ENCODE measurements at regions not wholly inside any gene's neighbourhood (a gene's known extent, or its start where the extent isn't known, plus 50 kb on each side); places are given as distances from the start of the nearest gene placed in this dataset.

DNA sequence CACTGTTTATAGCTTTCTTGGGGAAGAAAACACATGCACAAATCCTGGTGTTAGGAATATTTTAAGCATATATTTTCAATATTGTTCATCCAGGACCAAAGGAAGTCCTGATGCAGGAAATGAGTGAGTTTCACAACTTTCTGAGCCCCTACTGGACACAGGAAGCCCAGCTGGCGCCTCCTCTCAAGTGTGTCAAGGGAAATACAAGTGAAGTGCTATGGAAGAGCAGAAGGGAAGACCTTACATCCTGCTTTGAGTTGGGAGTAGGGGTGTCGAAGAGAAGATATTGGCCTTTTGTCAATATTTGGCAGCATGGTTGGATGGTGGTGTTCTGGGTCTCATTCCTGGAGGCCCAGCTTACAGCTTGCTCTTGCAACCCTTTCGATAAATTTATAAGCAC is 66.1 kb upstream of the ZDHHC17 start:
- no peaks in the 10 kb centered on the region for H3K36me3 ChIP-seq (replicated peaks in 1 of 2; ENCODE audit: control insufficient read depth in 1 of 2, insufficient read depth in 2 of 2, low read length in 2 of 2)
- H2AFZ ChIP-seq (ENCODE audit: insufficient read depth, low read depth, low read length, poor library complexity, severe bottlenecking) = no peak overlapping the region
- intact Hi-C loops (cut with micrococcal nuclease) = no loop called here
- H4K20me1 ChIP-seq (ENCODE audit: insufficient read depth, low read length) = no peaks in the 10 kb centered on the region
- H3K9ac ChIP-seq (ENCODE audit: insufficient read depth, low read length, poor library complexity, severe bottlenecking) = no peak overlapping the region
- WGBS (ENCODE audit: insufficient coverage) = 40% methylated on average over 2 of the region's 3 CpGs
- Mint-ChIP-seq H3K27me3 (ENCODE audit: low read depth in 3 of 3) (no peaks in the 10 kb centered on the region), H3K36me3 (no peaks in the 10 kb centered on the region), H3K9me3 (peaks cover 0 to 2% (median 0%) of the 10 kb centered on the region in 7 donors), H3K4me1 (peaks cover 4% of the 10 kb centered on the region), H3K4me3 (no peak overlapping the region), H3K27ac (no peak overlapping the region)
- TF ChIP-seq, protein P1, sequence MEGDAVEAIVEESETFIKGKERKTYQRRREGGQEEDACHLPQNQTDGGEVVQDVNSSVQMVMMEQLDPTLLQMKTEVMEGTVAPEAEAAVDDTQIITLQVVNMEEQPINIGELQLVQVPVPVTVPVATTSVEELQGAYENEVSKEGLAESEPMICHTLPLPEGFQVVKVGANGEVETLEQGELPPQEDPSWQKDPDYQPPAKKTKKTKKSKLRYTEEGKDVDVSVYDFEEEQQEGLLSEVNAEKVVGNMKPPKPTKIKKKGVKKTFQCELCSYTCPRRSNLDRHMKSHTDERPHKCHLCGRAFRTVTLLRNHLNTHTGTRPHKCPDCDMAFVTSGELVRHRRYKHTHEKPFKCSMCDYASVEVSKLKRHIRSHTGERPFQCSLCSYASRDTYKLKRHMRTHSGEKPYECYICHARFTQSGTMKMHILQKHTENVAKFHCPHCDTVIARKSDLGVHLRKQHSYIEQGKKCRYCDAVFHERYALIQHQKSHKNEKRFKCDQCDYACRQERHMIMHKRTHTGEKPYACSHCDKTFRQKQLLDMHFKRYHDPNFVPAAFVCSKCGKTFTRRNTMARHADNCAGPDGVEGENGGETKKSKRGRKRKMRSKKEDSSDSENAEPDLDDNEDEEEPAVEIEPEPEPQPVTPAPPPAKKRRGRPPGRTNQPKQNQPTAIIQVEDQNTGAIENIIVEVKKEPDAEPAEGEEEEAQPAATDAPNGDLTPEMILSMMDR (IDR thresholded peaks at IDR 0.05) = no peak
- H3K79me2 ChIP-seq (ENCODE audit: insufficient read depth, low read length) = no peaks in the 10 kb centered on the region
- no peak overlapping the region for H3K4me3 ChIP-seq (replicated peaks in 1 of 3; ENCODE audit: low read depth in 2 of 3, low read length in 3 of 3)
- no peak overlapping the region for H3K27ac ChIP-seq (ENCODE audit: low read depth in 1 of 2, low read length in 2 of 2)
- DNase-seq = no peak
- H3K4me1 ChIP-seq (ENCODE audit: control insufficient read depth in 1 of 2, insufficient read depth in 2 of 2, low read length in 2 of 2) = peaks cover 0 to under 1% of the 10 kb centered on the region in 2 donors
- no peaks in the 10 kb centered on the region for H3K9me3 ChIP-seq (replicated peaks in 1 of 2; ENCODE audit: control insufficient read depth in 1 of 2, insufficient read depth in 1 of 2, low read length in 2 of 2)
- no peak overlapping the region for H3K4me2 ChIP-seq (replicated peaks; ENCODE audit: extremely low read depth, low read length, poor library complexity, severe bottlenecking)
- no peaks in the 10 kb centered on the region for H3K27me3 ChIP-seq (ENCODE audit: control insufficient read depth in 2 of 2, insufficient read depth in 2 of 2, low read length in 2 of 2)

DNA sequence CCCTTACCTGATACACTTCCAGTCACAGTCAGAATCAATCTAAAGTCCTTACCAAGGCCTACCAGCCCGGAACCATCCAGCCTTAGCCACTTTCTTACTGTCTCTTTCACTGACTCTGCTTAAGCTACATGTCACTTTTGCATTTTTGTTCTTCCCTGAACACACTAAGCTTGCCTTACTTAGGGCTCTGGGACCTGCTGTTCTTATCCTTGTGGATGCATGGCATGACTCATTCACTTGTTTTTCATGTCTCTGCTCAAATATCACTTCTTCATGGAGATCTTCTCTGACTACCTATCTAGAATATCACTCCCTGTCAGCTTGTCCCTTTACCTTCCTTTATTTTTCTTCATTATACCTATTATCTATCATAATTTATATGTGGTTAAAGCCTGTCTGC is 65.6 kb upstream of the ZDHHC17 start:
- Mint-ChIP-seq H3K36me3 (no peaks in the 10 kb centered on the region), H3K9me3 (peaks cover 0 to 2% (median 0%) of the 10 kb centered on the region in 7 donors), H3K27ac (no peak overlapping the region), H3K27me3 (ENCODE audit: low read depth in 3 of 3) (no peaks in the 10 kb centered on the region), H3K4me1 (peaks cover 6% of the 10 kb centered on the region), H3K4me3 (no peak overlapping the region)
- H3K9me3 ChIP-seq (replicated peaks in 1 of 2; ENCODE audit: control insufficient read depth in 1 of 2, insufficient read depth in 1 of 2, low read length in 2 of 2) = no peaks in the 10 kb centered on the region
- intact Hi-C loops (cut with micrococcal nuclease) = no loop called here
- no peak for DNase-seq
- TF ChIP-seq, protein P1 (IDR thresholded peaks at IDR 0.05) = no peak
- no peak overlapping the region for H3K27ac ChIP-seq (ENCODE audit: low read depth in 1 of 2, low read length in 2 of 2)
- H3K9ac ChIP-seq (ENCODE audit: insufficient read depth, low read length, poor library complexity, severe bottlenecking) = no peak overlapping the region
- no peak overlapping the region for H2AFZ ChIP-seq (ENCODE audit: insufficient read depth, low read depth, low read length, poor library complexity, severe bottlenecking)
- 92% methylated on average over 1 of the region's 1 CpG for WGBS (ENCODE audit: insufficient coverage)
- no peak overlapping the region for H3K4me2 ChIP-seq (replicated peaks; ENCODE audit: extremely low read depth, low read length, poor library complexity, severe bottlenecking)
- no peaks in the 10 kb centered on the region for H3K79me2 ChIP-seq (ENCODE audit: insufficient read depth, low read length)
- no peaks in the 10 kb centered on the region for H4K20me1 ChIP-seq (ENCODE audit: insufficient read depth, low read length)
- no peak overlapping the region for H3K4me3 ChIP-seq (replicated peaks in 1 of 3; ENCODE audit: low read depth in 2 of 3, low read length in 3 of 3)
- H3K27me3 ChIP-seq (ENCODE audit: control insufficient read depth in 2 of 2, insufficient read depth in 2 of 2, low read length in 2 of 2) = no peaks in the 10 kb centered on the region
- H3K36me3 ChIP-seq (replicated peaks in 1 of 2; ENCODE audit: control insufficient read depth in 1 of 2, insufficient read depth in 2 of 2, low read length in 2 of 2) = no peaks in the 10 kb centered on the region
- peaks cover 3 to 5% of the 10 kb centered on the region in 2 donors for H3K4me1 ChIP-seq (ENCODE audit: control insufficient read depth in 1 of 2, insufficient read depth in 2 of 2, low read length in 2 of 2)
